T-helper 2 cell treated with Interferon-gamma antibody and Interleukin-4, amounts not matched to agents 100 ng/mL and 5 ng/mL, for 36 hours (primary cell): ENCODE measurements at regions not wholly inside any gene's neighbourhood (a gene's known extent, or its start where the extent isn't known, plus 50 kb on each side); places are given as distances from the start of the nearest gene placed in this dataset.

Experiments
- intact Hi-C: fragments of 100-400 bp; cut with micrococcal nuclease; formaldehyde crosslinking; loops from one replicate; pipeline ENCODE4 v1.15.1; 2023

DNA sequence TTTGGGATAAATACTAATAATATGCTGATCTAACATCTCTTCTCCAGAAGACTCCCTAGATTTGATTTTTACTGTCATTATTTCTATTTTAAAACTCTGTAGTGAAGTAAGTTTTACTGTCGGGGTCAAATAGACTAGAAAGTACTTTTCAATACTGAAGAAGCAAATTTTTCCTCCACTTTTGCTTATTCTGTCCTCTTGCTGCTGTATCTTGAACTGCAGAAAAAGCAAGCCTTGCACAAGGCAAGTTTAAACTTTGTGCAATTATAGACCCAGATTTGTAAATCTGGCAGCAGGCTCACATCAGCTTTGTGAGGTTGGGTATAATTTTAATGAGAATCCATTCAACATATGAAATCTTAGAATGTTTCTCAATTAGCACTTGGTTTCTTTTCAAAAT lies 151.1 kb upstream of the ETS2 start:
- intact Hi-C loops: no loop called here

DNA sequence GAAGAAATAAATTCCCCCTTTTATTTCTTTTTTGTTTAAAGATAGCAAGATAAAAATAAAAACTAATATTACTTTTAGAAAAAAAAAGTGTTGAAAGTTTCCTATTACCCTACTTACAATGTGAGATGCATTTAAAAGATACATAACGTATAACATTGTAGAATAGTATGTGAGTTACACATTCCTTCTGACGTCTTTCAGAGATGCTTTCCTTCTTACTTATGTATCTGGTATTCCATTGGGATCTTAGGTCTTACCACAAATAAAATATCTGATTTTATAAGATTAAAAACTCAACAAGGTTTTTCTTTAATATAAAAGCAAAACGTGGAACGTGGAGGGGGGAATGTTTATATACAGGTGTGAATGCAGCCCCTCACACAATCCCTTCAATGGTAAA lies 147.2 kb upstream of the ETS2 start:
- intact Hi-C loops: no loop called here

DNA sequence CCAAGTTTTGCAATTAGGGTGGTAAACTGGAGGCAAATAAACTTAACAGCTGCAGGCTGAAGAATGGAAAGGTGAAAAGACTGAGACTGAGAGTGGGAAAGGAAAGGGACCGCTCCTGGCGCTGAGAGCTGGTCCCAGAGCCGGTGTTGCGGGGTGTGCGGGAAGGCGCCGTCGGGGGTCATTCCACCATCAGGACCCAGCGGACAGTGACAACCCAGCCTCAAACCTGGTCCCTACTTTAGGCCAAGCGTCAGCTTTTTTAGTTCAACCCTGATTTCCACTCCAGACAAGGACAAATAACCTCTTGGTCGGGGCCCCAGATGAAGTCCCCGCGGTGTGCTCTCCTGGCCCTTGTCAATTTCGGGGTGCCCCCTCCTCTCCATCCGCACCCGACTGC lies 145.8 kb upstream of the ETS2 start:
- intact Hi-C loops: loop anchor here (5.0 to 10.0 kb wide), 2 partner anchors 155 to 477 kb away; no protein-coding TSS in a partner anchor

DNA sequence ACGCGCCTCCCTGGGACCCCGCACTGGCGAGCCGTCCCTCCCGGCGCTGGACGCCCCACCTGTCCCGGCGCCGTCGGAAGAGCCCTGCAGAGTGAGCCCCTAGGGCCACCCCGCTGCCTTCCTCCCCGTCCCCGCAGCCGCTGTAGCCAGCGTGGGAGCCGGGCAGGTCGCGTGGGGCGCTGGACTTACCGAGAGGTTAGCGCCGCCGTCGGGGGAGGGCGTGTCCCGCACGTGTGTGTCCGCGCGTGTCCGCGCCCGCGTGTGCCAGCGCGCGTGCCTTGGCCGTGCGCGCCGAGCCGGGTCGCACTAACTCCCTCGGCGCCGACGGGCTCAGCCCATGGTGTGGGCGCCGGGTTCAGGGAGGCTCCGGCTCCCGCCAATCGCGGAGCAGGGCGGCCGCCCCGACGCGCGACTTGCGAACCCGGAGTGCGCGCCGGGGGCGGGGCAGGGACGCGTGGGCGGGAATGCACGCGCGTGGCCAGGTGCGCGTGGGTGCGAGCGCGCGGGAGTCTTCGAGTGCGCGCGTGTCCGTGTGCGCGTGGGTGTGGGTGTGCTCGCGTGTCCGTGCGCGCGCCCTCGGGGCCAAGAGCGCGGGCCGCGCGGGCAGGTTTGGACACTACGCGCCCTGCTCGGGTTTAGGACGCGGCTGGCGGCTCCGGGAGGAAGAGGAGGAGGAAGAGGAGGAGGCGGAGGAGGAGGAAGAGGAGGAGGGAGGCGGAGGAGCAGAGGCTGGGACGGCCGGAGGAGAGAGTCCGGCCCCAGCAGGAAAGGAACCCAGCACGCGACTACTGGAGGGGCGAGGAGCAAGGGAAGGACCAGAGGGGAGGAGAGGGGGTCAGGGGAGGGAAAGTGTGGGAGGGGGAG lies 145.2 kb upstream of the ETS2 start:
- intact Hi-C loops: loop anchor here (5.0 to 10.0 kb wide), 2 partner anchors 156 to 477 kb away; no protein-coding TSS in a partner anchor

DNA sequence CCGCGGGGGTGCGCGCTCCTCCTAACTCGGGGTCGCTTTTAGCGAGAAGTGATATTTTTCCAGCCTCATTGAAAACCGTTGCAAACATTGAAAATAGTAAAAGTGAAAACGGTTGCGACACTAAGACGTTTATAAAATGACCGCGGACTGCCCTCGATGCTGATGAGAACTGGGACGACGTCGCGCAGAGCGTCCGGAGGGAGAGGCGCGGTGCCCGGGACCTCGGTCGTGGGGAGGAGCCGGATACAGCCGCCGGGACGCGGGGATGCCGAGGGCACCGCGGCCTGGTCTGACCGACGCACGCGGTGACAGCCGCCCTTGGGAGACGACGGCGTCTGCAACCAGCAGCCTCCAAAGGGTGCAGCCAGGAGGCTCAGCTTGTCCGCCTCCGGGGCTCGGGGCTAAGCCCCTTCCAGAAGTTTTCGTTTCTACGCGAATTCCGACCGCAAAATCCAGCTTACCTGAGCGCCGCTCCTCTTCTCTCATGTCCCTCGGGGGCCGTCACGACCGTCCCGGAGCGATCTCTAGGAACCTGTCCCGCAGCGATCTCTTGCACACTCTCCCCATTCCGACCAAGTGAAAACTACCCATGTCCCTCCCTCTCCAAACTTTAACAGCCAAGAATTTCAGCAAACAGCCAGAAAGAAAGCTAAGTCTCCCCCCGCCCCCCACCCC lies 144.4 kb upstream of the ETS2 start:
- intact Hi-C loops: loop anchor here (5.0 to 10.0 kb wide), 2 partner anchors 157 to 476 kb away; no protein-coding TSS in a partner anchor

DNA sequence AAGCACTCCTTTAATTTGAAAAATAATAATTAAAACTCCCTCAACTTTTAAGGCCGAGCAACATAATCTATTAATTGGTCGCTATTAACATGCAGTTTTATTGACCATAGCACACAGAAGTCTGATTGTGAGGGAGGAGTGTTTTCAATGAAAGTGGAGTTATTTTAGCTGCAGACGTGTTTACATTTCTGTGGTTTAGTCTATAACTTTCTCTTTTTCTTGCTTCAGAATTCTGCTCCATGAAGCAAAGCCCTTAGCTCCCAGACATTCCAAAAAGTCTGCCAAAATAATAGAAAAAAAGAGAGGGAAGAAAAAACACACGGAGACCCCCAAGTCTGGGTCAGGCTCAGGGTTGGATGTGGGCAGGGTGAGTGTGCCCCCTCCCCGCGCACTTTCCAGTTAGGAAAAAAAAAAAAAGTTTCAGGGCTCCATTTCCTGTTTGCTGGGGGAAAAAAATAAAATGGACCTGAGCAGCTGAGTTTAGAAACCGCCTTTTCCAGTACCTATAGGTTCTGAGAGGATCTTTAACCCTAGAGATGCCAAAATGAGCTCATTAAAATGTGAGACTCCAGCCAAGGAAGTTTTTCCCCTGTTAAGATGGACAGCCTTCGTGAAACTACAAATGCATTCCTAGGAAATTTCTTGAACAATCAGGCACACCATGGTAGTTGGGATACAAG lies 143.7 kb upstream of the ETS2 start:
- intact Hi-C loops: loop anchor here (5.0 to 10.0 kb wide), 2 partner anchors 157 to 475 kb away; no protein-coding TSS in a partner anchor

DNA sequence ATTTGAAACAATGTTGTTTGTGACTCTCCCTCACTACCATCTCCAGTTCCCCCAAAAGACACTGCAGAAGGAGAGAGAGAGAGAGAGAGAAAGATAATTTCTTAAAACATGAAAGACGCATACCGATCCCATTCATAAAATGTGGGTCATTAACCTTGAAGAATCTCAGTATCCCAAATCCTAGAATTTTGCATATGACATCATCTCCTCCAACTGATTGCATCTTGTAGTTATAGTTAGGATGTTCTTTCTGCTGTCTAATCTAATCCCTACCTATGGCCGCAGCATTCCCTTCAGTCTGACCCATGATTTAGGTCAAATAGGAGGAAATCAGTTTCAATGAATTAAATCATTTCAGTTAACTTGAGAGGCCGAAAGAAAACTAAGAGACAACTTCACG lies 142.4 kb upstream of the ETS2 start:
- intact Hi-C loops: loop anchor here (5.0 to 10.0 kb wide), 2 partner anchors 158 to 474 kb away; no protein-coding TSS in a partner anchor

DNA sequence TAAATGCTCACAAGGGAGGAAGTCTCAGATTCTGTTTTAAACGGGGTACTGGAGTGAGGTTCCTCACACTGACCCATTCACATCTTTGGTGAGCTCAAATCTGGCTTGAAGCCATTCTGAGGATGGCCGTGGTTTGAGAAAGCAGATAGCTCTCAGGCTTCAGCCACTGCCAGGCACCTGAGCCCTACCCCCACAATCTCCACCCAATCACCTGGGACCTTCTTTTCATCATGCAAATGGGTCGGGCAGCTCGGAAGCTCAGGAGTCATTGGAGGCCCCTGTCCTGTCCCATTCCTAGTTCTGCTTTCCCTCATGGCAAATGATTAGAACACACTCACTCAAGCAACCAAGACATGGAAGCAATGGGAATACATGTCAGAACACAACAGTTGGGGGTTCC lies 141.4 kb upstream of the ETS2 start:
- intact Hi-C loops: loop anchor here (5.0 to 10.0 kb wide), 2 partner anchors 160 to 473 kb away; no protein-coding TSS in a partner anchor

DNA sequence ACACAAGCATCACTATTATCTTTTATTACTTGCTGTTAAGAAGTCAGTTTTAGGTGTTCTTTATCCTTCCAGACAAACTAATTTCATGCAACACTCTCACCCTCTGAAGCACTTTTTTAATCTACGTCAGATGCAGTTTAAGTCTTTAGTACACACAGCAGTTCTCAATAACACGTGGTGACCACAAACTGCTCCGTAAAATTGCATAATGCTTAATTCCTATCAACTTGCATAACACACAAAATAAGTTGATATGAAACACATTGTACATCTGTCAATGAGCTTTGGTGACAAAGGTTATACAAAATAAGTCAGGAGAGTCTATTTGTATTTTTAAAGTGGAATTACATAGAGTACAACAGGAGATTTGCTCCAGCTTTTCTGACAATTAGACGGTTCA lies 140.9 kb upstream of the ETS2 start:
- intact Hi-C loops: loop anchor here (5.0 to 10.0 kb wide), 2 partner anchors 160 to 472 kb away; no protein-coding TSS in a partner anchor

DNA sequence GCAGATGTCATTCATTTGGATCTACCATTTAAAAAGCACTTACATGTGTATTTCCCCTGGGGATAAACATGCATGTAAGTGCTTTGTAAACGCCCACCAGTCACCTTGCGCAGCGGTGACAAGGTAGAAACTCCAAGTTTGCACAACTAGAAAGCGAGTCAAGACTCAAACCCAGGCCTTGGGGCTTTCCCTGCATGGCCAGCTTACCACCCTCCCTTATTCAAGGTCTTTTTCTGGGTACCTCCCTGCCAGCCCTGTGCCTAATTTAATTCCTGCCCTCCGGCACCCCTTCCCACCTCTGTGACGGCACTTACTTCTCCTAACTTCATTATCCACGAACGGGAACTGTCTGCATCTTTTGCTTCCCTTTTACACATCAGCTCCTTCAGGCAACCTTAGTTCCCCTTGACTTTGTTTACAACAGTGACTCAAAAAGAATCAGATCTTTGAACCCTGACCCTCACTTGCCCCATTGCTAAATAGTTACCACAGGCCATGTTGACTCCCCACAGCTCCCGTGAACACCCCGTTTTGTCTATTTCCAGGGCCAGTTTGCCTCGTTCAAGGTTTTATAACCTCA lies 138.3 kb upstream of the ETS2 start:
- intact Hi-C loops: loop anchor here (10.0 kb wide), 1 partner anchor 163 kb away; no protein-coding TSS in a partner anchor

DNA sequence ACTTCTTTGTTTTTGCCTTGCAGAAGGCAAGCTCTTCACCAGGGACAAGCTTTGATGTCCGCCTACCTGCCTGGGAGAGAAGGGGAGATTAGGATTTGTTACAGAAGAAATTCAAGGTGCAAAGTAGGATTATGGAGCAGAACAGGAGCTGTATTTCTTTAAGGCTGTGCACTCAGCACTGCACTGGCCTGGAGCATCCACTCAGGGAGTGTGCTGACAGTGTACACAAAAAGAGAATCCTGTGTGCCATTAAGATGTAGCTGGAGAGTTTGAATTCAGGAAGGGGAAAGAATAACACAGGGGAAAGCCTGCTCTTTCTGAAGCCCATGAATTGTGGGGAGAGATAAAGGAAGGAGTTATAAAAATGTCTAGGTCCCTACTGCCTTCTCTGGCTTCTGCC lies 137.7 kb upstream of the ETS2 start:
- intact Hi-C loops: loop anchor here (10.0 kb wide), 1 partner anchor 163 kb away; no protein-coding TSS in a partner anchor

DNA sequence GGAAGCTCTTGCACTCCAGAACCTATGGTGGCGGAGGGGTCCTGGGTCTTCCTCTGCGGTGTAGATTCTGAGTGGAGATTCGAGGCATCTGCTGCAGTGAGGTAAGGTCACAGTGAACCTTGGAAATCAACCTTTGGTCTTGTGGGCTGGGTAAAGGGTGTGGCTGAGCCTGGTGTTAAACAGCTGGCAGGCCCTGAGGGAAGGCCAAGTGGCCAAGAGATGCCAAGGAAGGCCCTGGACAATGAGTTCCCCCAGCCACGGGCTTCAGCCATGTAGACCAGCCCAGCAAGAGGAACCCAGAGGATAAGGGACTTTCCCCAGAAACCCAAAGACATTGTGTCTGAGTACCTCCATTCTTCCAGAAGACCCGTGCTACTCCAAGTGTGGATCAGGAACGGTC lies 137.2 kb upstream of the ETS2 start:
- intact Hi-C loops: loop anchor here (10.0 kb wide), 1 partner anchor 164 kb away; no protein-coding TSS in a partner anchor

DNA sequence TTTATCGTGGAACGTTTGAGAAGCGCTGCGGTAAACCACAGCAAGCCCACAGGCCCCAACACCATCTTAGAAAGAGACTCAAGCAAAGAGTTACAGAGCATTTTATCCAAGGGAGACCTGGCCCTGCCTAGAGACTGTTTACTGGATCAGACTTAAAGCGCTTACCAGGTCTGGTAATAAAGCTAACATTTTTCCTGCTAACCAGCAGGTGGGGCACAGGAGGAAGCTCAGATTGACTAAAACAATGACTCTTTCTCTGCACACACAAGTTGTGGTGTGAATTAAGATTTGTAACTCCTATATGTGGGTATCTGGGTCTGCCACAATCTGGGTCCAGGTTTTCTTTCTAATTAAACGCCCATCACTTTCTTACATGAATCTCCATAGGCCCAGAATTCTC lies 136.5 kb upstream of the ETS2 start:
- intact Hi-C loops: loop anchor here (10.0 kb wide), 1 partner anchor 164 kb away; no protein-coding TSS in a partner anchor

DNA sequence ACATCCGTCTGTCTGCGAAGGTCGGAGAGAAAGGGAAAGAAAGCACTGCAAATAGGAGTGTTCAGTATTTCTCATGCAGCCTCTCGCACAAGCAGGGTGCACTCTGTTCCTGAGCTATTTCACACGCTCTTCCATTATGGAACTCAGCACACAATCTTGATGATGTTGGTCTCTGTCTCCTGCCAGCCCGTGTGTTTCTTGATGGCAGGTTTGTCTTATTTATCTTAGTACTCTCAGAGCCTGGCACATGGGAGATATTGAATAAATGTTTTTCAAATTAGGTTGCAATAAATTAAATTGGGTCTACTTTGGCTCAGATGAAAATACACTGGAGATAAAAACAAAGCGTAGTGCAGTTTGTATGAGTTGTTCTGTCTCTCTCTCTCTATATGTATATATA lies 134.9 kb upstream of the ETS2 start:
- intact Hi-C loops: no loop called here

DNA sequence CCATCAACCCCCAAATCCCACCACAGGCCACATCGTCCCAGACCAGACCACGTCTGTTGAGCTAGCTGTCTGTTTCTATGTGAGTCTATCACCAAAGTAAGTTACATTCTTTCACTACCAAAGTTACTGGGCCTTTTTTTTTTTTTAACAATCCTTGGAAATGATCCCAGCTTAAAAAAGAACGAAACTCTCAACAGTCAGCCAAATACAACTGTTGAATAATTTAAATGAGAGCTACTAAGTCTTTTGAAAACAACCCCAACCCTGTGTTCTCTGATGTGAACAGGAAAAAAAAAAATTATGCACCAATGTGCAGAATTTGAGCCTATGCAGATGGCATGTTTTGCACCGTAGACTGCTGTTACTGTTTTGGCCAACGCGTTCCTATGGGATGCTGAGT lies 134.0 kb upstream of the ETS2 start:
- intact Hi-C loops: no loop called here

DNA sequence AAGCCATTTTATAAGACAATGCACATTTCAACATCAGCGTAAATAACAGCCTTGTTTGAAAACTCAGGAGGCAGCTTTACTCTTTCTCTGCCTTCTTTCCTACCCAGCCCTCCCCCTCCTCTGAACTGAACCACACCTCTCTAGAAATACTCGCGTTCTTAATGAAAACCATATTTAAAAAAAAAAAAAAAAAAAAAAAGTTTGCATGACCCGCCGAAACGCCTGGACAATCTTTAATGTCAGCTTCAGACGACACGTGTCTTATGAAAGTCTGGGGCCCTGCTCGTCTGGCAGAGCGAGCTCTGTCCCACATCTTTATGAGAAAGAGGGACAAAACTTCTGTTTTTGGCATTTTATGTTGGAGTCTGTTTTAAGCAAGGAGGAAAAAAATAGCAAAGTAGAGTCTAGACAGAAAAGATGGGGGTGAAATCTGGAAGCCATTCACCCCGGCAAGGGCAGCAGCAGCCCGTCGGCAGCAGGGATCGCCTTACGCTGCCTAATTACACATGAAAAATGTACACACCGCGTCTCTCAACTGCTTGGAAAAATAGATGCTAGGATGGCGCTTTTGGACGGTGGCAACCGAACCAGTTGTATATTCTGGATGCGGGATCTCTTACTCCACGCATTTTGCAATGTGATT lies 130.4 kb upstream of the ETS2 start:
- intact Hi-C loops: no loop called here

DNA sequence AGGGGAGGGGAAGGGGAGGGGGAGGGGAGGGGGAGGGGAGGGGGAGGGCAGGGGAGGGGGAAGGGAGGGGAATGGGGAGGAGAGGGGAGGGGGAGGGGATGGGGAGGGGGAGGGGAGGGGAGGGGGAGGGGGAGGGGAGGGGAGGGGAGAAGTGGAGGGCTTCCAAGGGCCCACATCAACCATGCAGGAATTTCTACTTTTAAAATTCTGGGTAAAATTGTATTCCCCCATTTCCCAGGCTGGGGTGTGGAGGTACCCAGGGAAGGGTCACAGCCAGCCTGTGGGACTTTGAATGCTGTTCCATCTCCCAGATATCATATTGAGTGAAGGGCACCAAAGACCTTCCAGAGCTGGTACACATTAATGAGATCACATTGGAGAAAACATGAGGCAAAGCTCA lies 126.9 kb upstream of the ETS2 start:
- intact Hi-C loops: no loop called here

DNA sequence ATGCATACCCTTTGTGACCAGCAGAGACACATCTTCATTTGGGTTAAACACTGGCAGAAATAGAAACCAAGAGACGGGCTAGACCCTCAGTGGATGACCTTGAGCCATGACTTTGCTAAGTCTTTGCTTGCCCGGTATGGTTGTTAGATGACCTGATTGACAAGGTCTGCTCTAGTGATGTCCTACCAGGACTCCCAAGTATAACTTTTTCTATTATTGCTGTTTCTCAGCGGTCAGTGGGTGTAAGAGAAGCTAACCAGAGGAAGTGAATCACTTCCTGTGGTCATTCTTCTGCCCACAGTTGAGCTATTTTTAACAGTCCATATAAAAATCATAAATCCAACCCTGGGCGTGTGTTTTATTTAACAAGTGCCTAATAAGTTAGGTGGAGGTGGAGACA lies 126.2 kb upstream of the ETS2 start:
- intact Hi-C loops: no loop called here

DNA sequence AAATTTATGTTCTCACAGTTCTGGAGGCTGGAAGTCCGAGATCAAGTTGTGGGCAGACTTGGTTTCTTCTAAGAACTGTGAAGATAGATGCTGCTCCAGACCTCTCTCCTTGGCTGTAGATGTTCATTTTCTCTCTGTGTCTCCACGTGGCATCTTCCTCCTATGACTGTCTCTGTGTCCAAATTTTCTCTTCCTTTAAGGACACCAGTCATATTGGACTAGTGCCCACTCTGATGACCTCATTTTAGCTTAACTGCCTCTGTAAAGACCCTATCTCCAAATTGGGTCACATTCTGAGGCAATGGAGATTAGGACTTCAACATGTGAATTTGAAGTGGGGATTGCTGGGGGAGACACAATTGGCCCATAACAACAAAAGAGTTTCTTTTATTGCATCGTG lies 125.3 kb upstream of the ETS2 start:
- intact Hi-C loops: no loop called here

DNA sequence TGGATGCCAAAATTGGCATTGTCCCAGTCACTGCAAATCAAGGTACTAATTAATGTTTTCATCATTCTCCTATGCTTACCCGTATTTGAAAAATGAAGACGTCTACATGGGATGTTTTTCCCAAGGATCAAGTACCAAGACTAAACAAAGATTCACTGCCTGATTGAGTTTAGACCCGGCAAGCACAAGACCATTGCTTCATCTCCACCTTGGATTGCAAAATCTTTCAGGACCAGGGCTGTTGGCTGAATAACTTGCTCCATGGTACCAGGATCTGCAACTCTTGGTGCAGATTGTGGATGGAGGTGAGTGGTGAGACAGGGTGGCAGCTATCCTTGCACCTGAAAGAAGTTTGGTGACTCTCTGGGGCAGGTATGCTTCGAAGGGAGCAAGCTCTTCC lies 122.5 kb upstream of the ETS2 start:
- intact Hi-C loops: no loop called here

DNA sequence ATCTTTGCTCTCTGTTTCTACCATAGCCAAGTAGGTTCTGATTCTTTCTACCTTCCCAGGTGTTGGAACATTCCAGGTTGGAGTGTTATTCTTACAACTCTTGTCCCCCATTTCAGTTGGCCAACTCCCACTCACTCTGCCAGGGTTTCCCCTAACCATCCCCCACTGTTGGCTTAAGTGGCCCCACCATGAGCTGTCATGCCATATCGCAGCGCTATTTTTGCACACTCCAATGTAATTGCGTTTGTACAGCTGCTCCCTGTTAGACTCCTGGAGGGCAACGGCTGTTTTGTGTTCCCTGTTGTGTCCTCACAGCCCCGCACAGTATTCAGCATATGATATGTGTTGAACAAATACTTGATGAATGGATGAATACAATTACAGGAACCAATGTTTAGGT lies 117.7 kb upstream of the ETS2 start:
- intact Hi-C loops: no loop called here
